ENCODE measurements at regions not wholly inside any gene's neighbourhood (a gene's known extent, or its start where the extent isn't known, plus 50 kb on each side); places are given as distances from the start of the nearest gene placed in this dataset.

GRCh38 chr1:115142616-115143015 is 53.3 kb upstream of the TSPAN2 start:
- no peak overlapping the region for H3K27ac ChIP-seq (ENCODE audit: low read depth, low read length)
- no peaks in the 10 kb centered on the region for H3F3A ChIP-seq (ENCODE audit: control insufficient read depth, insufficient read depth)
- H3K4me3 ChIP-seq (ENCODE audit: low read length), result no peak overlapping the region
- no peaks in the 10 kb centered on the region for H3K36me3 ChIP-seq (ENCODE audit: control insufficient read depth, low read length)
- no peaks in the 10 kb centered on the region for H4K20me1 ChIP-seq (ENCODE audit: control insufficient read depth, insufficient read depth, low read depth, low read length)
- no peak overlapping the region for H3K4me2 ChIP-seq (ENCODE audit: low read length)
- H3K27me3 ChIP-seq (ENCODE audit: control insufficient read depth, low read length), result no peaks in the 10 kb centered on the region
- H3K79me2 ChIP-seq (ENCODE audit: control insufficient read depth, low read length), result no peaks in the 10 kb centered on the region
- H3K9me2 ChIP-seq (replicated peaks; ENCODE audit: control insufficient read depth, low read length), result no peaks in the 10 kb centered on the region
- no peak for TF ChIP-seq CTCF (IDR thresholded peaks at IDR 0.05; ENCODE audit: low read depth, low read length, poor library complexity, severe bottlenecking)
- TF ChIP-seq EZH2phosphoT487 (IDR thresholded peaks at IDR 0.05; ENCODE audit: borderline replicate concordance, low read length), result no peak
- H3K9me3 ChIP-seq (ENCODE audit: control insufficient read depth, insufficient read depth, low read length), result no peaks in the 10 kb centered on the region
- no peaks in the 10 kb centered on the region for H3K4me1 ChIP-seq (ENCODE audit: control insufficient read depth, low read length)

GRCh38 chr1:115141145-115141454 is 51.8 kb upstream of the TSPAN2 start:
- no peaks in the 10 kb centered on the region for H3K36me3 ChIP-seq (ENCODE audit: control insufficient read depth, low read length)
- H3K4me1 ChIP-seq (ENCODE audit: control insufficient read depth, low read length), result no peaks in the 10 kb centered on the region
- no peaks in the 10 kb centered on the region for H3K9me3 ChIP-seq (ENCODE audit: control insufficient read depth, insufficient read depth, low read length)
- H3K4me2 ChIP-seq (ENCODE audit: low read length), result no peak overlapping the region
- no peaks in the 10 kb centered on the region for H3K27me3 ChIP-seq (ENCODE audit: control insufficient read depth, low read length)
- no peaks in the 10 kb centered on the region for H3F3A ChIP-seq (ENCODE audit: control insufficient read depth, insufficient read depth)
- no peaks in the 10 kb centered on the region for H4K20me1 ChIP-seq (ENCODE audit: control insufficient read depth, insufficient read depth, low read depth, low read length)
- H3K4me3 ChIP-seq (ENCODE audit: low read length), result no peak overlapping the region
- H3K79me2 ChIP-seq (ENCODE audit: control insufficient read depth, low read length), result no peaks in the 10 kb centered on the region
- H3K27ac ChIP-seq (ENCODE audit: low read depth, low read length), result no peak overlapping the region
- TF ChIP-seq EZH2phosphoT487 (IDR thresholded peaks at IDR 0.05; ENCODE audit: borderline replicate concordance, low read length) (no peak), CTCF (IDR thresholded peaks at IDR 0.05; ENCODE audit: low read depth, low read length, poor library complexity, severe bottlenecking) (no peak)
- no peaks in the 10 kb centered on the region for H3K9me2 ChIP-seq (replicated peaks; ENCODE audit: control insufficient read depth, low read length)

- Histone ChIP-seq H3K4me2 (ENCODE audit: low read length) (no peak overlapping the region), H3K36me3 (ENCODE audit: control insufficient read depth, low read length) (no peaks in the 10 kb centered on the region), H3K27ac (ENCODE audit: low read depth, low read length) (no peak overlapping the region), H3K9me2 (replicated peaks; ENCODE audit: control insufficient read depth, low read length) (no peaks in the 10 kb centered on the region), H3F3A (ENCODE audit: control insufficient read depth, insufficient read depth) (no peaks in the 10 kb centered on the region), H3K4me3 (ENCODE audit: low read length) (no peak overlapping the region), H3K9me3 (ENCODE audit: control insufficient read depth, insufficient read depth, low read length) (no peaks in the 10 kb centered on the region), H3K79me2 (ENCODE audit: control insufficient read depth, low read length) (no peaks in the 10 kb centered on the region), H3K4me1 (ENCODE audit: control insufficient read depth, low read length) (no peaks in the 10 kb centered on the region), H3K27me3 (ENCODE audit: control insufficient read depth, low read length) (no peaks in the 10 kb centered on the region), H4K20me1 (ENCODE audit: control insufficient read depth, insufficient read depth, low read depth, low read length) (no peaks in the 10 kb centered on the region)
- no peak for TF ChIP-seq CTCF (IDR thresholded peaks at IDR 0.05; ENCODE audit: low read depth, low read length, poor library complexity, severe bottlenecking)
- TF ChIP-seq EZH2phosphoT487 (IDR thresholded peaks at IDR 0.05; ENCODE audit: borderline replicate concordance, low read length), result no peak
Measured at GRCh38 chr1:115140442-115141144, 51.3 kb upstream of the TSPAN2 start.

Data from DOHH2 (cell line).